GM12874 (cell line): ENCODE measurements at regions not wholly inside any gene's neighbourhood (a gene's known extent, or its start where the extent isn't known, plus 50 kb on each side); places are given as distances from the start of the nearest gene placed in this dataset.

ENCODE experiments used
- TF ChIP-seq, protein P1 (sequence below): IDR thresholded peaks from 2 replicates; pipeline ENCODE4 v1.5.1; 2011; ENCODE audit warnings: low read depth, mild to moderate bottlenecking, control low read depth, low read length, moderate library complexity; ENCODE audit not compliant: insufficient read depth

DNA sequence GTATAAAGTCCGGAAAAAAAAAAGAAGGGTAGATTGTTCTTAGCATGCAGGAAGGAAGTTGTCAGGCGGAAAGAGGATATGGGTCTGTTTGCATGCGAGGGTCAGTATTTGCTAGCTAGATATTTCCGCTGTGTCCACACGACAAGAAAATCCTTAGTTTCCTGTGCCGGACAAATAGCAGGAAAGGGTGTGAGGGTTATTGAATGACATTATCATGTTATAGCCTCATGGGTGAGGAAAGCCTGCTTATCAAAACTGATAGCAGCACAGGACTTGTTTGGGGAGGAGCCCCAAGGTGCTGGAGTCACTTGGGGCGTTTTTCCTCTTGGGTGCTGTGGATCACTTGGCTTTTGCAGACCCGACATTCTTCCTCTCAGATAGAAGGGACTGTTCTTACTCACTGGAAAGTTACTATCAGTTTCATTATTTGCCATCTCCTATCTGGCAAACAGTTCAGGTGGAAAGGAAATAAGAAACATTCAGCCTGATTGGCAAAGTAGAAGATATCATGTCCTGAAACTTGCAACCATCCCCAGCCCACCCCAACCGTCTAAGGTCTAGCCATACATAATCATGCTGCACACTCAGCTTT is 127.2 kb upstream of the DPH6 start:
- TF ChIP-seq, protein P1, sequence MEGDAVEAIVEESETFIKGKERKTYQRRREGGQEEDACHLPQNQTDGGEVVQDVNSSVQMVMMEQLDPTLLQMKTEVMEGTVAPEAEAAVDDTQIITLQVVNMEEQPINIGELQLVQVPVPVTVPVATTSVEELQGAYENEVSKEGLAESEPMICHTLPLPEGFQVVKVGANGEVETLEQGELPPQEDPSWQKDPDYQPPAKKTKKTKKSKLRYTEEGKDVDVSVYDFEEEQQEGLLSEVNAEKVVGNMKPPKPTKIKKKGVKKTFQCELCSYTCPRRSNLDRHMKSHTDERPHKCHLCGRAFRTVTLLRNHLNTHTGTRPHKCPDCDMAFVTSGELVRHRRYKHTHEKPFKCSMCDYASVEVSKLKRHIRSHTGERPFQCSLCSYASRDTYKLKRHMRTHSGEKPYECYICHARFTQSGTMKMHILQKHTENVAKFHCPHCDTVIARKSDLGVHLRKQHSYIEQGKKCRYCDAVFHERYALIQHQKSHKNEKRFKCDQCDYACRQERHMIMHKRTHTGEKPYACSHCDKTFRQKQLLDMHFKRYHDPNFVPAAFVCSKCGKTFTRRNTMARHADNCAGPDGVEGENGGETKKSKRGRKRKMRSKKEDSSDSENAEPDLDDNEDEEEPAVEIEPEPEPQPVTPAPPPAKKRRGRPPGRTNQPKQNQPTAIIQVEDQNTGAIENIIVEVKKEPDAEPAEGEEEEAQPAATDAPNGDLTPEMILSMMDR = no peak

DNA sequence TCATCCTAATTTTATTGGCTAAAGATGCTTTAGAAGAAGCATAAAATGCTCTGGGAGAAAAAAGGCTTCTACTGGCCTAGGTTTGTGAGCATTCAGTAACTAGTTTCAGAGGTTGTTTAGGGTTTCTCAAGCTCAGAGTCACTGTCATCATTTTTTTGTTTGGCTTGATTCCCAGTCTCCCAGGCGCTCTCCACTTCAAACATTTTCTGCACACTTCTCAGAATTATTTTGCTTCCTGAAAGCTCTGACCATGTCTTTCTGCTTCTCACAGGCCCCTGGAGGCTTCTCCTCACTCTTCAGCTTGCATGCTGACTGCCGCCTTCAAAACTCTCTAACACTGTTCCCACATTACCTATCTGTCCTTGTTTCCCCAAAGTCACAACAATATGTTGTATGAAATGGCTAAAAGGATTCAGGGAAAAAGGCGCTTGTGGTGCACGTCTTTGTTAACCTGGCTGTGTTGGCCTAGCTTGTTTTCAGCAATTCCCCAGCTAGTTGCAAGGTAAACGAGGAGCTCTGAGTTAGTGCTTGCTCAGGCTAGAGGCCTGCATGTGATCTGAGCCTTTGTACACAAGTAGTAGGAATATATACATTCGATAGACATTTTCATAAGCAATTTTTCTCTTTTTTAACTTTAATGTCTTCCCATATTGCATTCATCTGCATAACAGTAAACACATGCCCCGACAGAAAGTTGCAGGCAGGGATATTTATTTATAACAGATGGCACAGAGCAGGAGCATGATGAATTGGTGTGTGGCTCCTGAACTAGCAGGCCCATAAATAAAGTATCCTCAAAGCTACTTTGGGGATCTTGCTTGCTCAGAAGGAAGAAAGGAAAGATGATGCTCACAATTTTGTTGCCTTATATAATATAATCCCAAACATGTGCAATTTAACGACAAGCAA is 129.2 kb upstream of the DPH6 start:
- TF ChIP-seq, protein P1 = no peak

DNA sequence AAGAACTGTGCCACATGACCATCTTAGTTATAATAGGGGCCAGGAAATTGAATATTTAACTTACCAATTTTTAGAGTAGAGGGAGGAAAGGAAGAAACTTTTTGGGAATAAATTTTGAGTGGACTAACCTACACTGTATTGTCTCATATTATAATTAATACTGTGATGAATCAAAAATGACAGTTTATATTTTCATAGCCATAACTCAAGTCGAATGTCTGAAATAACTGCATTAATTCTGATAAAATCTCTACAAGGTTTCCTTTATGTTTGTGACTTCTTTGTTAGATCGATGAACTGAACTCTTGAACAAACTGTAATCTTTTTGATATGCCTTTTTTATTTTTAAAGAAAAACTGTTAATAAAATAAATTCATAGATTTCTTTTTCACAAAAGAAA is 132.8 kb upstream of the DPH6 start:
- TF ChIP-seq, protein P1 = no peak

DNA sequence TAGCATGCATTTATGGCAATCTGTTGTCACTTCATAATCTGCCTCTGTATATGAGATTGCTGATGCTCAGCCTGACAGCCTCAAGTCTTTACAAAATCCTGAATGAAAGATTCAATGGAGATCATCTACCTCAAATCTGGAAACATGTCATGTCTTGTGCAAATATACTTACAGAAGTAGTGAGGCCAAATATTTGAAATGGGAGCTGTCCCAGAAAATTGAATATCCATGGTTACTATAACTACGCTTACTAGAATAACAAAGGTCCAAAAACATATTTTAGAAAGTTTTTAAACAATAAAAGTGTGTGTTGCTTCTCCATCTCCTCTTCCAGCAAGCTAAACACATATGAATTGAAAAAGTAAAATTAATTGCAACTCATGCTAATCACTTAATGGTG is 133.2 kb upstream of the DPH6 start:
- TF ChIP-seq, protein P1 = no peak

DNA sequence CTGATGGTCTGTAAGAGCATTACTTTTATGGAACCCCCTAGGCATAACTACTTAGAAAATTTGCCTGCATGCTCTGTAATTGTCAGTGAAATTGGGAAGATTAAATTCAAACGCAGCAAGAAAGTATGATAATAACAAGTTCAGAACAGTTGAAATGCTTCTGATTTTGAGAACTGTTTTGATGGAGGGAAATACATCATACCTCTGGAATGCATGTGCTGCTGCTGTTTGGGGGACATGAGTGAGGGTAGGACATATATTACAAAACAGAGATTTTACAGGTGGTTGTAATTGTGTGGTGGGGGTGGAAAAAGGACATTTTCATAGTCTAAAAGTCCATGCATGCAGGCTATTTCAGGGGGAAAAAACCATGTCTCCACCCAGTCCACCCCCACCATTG is 135.0 kb upstream of the DPH6 start:
- TF ChIP-seq, protein P1 = no peak

DNA sequence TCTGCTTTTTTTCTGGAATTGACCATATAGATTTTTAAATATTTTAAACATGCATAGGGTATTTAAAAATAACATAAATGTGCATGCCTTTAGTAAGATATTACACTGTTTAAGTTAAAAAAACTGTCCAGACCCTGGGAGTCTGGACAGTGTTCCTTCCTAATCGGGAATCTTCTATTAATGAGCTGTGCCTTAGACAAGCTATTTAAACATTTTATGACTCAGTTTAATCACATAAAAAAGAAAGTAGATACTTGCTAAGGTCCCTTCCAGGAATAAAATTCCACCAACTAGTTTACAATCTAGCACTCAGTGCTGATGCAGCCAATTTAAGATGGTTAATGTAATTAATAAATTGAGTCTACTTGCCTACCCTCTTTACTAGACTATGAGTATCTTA is 140.4 kb upstream of the DPH6 start:
- TF ChIP-seq, protein P1 = no peak

DNA sequence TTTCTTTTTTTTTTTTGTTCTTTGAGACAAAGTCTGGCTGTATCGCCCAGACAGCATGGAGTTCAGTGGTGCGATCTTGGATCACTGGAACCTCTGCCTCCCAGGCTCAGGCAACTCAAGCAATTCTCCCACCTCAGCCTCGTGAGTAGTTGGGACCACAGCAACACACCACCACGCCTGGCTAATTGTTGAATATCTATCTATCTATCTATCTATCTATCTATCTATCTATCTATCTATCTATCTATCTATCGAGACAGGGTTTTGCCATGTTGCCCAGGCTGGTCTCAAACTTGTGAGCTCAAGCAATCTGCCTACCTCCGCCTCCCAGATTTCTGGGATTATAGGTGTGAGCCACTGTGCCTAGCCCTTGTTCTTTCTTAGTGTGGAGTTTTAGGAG is 143.3 kb upstream of the DPH6 start:
- TF ChIP-seq, protein P1 = no peak
